ENCODE measurements at regions not wholly inside any gene's neighbourhood (a gene's known extent, or its start where the extent isn't known, plus 50 kb on each side); places are given as distances from the start of the nearest gene placed in this dataset.

- H3K4me2 ChIP-seq (ENCODE audit: low read length) = no peak overlapping the region
- no peaks in the 10 kb centered on the region for H3K9me2 ChIP-seq (ENCODE audit: insufficient read depth, low read length)
- H3K79me2 ChIP-seq (ENCODE audit: insufficient read depth, low read depth, low read length) = no peaks in the 10 kb centered on the region
- TF ChIP-seq CTCF (conservative IDR thresholded peaks at IDR 0.05; ENCODE audit: low read length) = no peak
- no peak for TF ChIP-seq EZH2phosphoT487 (IDR thresholded peaks at IDR 0.05; ENCODE audit: borderline replicate concordance, low read depth, low read length)
- no peaks in the 10 kb centered on the region for H4K20me1 ChIP-seq (ENCODE audit: insufficient read depth, low read length)
- ChIA-PET CTCF (ENCODE audit: unreplicated experiment) (no interaction called here), POLR2A (no interaction called here)
- intact Hi-C loops (cut with micrococcal nuclease; ENCODE audit: unreplicated experiment) = no loop called here
- no peak for DNase-seq (ENCODE audit: low spot score)
- no peak overlapping the region for H2AFZ ChIP-seq (ENCODE audit: low read length)
- no peak overlapping the region for H3K27ac ChIP-seq (ENCODE audit: low read depth, low read length, poor library complexity, severe bottlenecking)
- H3K9me3 ChIP-seq (ENCODE audit: low read length) = no peaks in the 10 kb centered on the region
- H3K4me3 ChIP-seq (ENCODE audit: low read depth, low read length, poor library complexity, severe bottlenecking) = no peak overlapping the region
- H3K4me1 ChIP-seq (ENCODE audit: insufficient read depth, low read length, poor library complexity, severe bottlenecking) = no peaks in the 10 kb centered on the region
- no peaks in the 10 kb centered on the region for H3K36me3 ChIP-seq (ENCODE audit: insufficient read depth, low read length)
- no TSS peak for BruUV-seq (replicated peaks)
These were observed 107.1 kb upstream of the TTC34 start for GRCh38 chr1:2908561-2908960.

- Histone ChIP-seq H3K4me1 (ENCODE audit: insufficient read depth, low read length, poor library complexity, severe bottlenecking) (no peaks in the 10 kb centered on the region), H3K4me2 (ENCODE audit: low read length) (no peak overlapping the region), H3K27ac (ENCODE audit: low read depth, low read length, poor library complexity, severe bottlenecking) (no peak overlapping the region), H3K36me3 (ENCODE audit: insufficient read depth, low read length) (no peaks in the 10 kb centered on the region), H3K79me2 (ENCODE audit: insufficient read depth, low read depth, low read length) (no peaks in the 10 kb centered on the region), H3K4me3 (ENCODE audit: low read depth, low read length, poor library complexity, severe bottlenecking) (no peak overlapping the region), H3K9me3 (ENCODE audit: low read length) (no peaks in the 10 kb centered on the region), H2AFZ (ENCODE audit: low read length) (no peak overlapping the region), H3K9me2 (ENCODE audit: insufficient read depth, low read length) (no peaks in the 10 kb centered on the region), H4K20me1 (ENCODE audit: insufficient read depth, low read length) (no peaks in the 10 kb centered on the region)
- intact Hi-C loops (cut with micrococcal nuclease; ENCODE audit: unreplicated experiment) = no loop called here
- no peak for DNase-seq (ENCODE audit: low spot score)
- ChIA-PET CTCF (ENCODE audit: unreplicated experiment) (no interaction called here), POLR2A (no interaction called here)
- TF ChIP-seq CTCF (conservative IDR thresholded peaks at IDR 0.05; ENCODE audit: low read length) (no peak), EZH2phosphoT487 (IDR thresholded peaks at IDR 0.05; ENCODE audit: borderline replicate concordance, low read depth, low read length) (no peak)
- BruUV-seq (replicated peaks) = no TSS peak
These were observed 108.3 kb upstream of the TTC34 start for GRCh38 chr1:2909797-2910196.

- no peak for TF ChIP-seq EZH2phosphoT487 (IDR thresholded peaks at IDR 0.05; ENCODE audit: borderline replicate concordance, low read depth, low read length)
- no peak for TF ChIP-seq CTCF (conservative IDR thresholded peaks at IDR 0.05; ENCODE audit: low read length)
- POLR2A ChIA-PET = no interaction called here
- no peaks in the 10 kb centered on the region for H4K20me1 ChIP-seq (ENCODE audit: insufficient read depth, low read length)
- H3K36me3 ChIP-seq (ENCODE audit: insufficient read depth, low read length) = no peaks in the 10 kb centered on the region
- no peak overlapping the region for H3K4me3 ChIP-seq (ENCODE audit: low read depth, low read length, poor library complexity, severe bottlenecking)
- no peak overlapping the region for H2AFZ ChIP-seq (ENCODE audit: low read length)
- no peak overlapping the region for H3K4me2 ChIP-seq (ENCODE audit: low read length)
- CTCF ChIA-PET (ENCODE audit: unreplicated experiment) = no interaction called here
- intact Hi-C loops (cut with micrococcal nuclease; ENCODE audit: unreplicated experiment) = no loop called here
- H3K79me2 ChIP-seq (ENCODE audit: insufficient read depth, low read depth, low read length) = no peaks in the 10 kb centered on the region
- no peak for DNase-seq (ENCODE audit: low spot score)
- H3K27ac ChIP-seq (ENCODE audit: low read depth, low read length, poor library complexity, severe bottlenecking) = no peak overlapping the region
- H3K9me3 ChIP-seq (ENCODE audit: low read length) = no peaks in the 10 kb centered on the region
- BruUV-seq (replicated peaks) = no TSS peak
- H3K4me1 ChIP-seq (ENCODE audit: insufficient read depth, low read length, poor library complexity, severe bottlenecking) = no peaks in the 10 kb centered on the region
- H3K9me2 ChIP-seq (ENCODE audit: insufficient read depth, low read length) = no peaks in the 10 kb centered on the region
These were observed 108.7 kb upstream of the TTC34 start for GRCh38 chr1:2910211-2910610.
